ENCODE measurements at regions not wholly inside any gene's neighbourhood (a gene's known extent, or its start where the extent isn't known, plus 50 kb on each side); places are given as distances from the start of the nearest gene placed in this dataset.

DNA sequence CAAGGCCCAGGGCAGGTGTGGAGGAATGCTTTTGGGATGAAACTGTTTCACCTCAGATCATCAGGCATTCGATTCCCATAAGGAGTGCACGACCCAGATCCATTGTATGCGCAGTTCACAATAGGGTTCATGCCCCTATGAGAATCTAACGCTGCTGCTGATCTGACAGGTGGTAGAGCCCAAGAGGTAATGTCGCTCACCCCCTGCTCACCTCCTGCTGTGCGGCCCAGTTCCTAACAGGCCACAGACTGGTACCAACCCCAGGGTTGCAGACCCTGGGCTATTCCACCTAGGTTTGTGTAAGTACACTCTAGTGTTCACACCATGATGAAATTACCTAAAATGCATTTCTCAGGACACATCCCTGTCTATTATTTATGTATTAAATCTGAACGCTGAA lies 72.5 kb downstream of the COPS8 start:
- Mint-ChIP-seq H3K27ac (no peak overlapping the region), H3K4me3 (no peak overlapping the region), H3K27me3 (peaks cover 6% of the 10 kb centered on the region), H3K36me3 (ENCODE audit: low read depth) (no peaks in the 10 kb centered on the region), H3K4me1 (no peaks in the 10 kb centered on the region), H3K9me3 (no peaks in the 10 kb centered on the region)
- CTCF ChIA-PET, result no interaction called here
- TF ChIP-seq, protein P1, sequence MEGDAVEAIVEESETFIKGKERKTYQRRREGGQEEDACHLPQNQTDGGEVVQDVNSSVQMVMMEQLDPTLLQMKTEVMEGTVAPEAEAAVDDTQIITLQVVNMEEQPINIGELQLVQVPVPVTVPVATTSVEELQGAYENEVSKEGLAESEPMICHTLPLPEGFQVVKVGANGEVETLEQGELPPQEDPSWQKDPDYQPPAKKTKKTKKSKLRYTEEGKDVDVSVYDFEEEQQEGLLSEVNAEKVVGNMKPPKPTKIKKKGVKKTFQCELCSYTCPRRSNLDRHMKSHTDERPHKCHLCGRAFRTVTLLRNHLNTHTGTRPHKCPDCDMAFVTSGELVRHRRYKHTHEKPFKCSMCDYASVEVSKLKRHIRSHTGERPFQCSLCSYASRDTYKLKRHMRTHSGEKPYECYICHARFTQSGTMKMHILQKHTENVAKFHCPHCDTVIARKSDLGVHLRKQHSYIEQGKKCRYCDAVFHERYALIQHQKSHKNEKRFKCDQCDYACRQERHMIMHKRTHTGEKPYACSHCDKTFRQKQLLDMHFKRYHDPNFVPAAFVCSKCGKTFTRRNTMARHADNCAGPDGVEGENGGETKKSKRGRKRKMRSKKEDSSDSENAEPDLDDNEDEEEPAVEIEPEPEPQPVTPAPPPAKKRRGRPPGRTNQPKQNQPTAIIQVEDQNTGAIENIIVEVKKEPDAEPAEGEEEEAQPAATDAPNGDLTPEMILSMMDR (IDR thresholded peaks at IDR 0.05), result no peak
- DNase-seq, result no peak
- intact Hi-C loops (cut with micrococcal nuclease), result no loop called here
- POLR2A ChIA-PET, result no interaction called here
- ATAC-seq (ENCODE audit: low read depth), result no peak

DNA sequence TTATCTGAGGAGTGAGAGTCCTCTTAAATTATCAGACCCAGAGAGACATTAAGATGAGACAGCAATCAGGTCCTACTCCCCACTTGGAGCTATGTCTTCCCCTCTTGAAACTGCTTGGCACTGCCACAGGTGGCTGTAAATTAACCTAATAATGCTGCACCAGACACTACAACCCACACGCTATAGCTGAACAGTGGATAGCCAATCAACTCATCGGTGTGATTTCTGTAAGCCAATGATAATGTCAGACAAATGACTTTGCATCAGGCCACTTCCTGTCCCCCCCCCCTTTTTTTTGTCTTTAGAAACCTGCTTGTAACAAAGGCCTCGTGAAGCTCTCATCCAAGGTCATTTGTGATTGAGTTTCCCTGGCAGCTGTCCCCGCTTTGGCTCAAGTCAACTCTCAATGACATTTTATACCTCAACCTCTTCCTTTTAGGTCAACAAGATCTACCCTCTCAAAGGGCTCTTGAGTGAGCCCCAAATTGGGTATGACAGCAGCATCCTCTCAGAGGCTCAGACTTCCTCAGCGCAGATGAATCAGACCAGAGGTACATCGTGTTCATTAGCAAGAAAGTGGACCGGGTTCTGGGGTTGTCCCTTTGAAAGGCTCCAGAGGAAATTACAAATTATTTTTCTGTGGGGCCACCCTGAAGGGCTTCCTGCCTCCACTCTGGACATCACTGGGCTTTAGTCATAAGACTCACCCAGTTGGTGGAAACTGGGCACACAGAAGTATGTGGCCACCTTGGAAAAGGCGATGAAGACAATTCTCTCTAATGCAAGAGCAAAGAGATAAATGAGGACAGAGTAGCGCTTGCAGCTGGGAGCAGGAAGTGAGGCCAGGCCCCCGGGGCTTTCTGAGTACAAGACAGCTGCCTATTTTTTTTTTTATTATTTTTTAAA lies 73.6 kb downstream of the COPS8 start:
- TF ChIP-seq, protein P1 (IDR thresholded peaks at IDR 0.05), result no peak
- no peak for ATAC-seq (ENCODE audit: low read depth)
- no peaks in the 10 kb centered on the region for H3K9me3 Mint-ChIP-seq
- no peak overlapping the region for H3K4me3 Mint-ChIP-seq
- no peaks in the 10 kb centered on the region for H3K36me3 Mint-ChIP-seq (ENCODE audit: low read depth)
- DNase-seq, result no peak
- ChIA-PET CTCF (no interaction called here), POLR2A (no interaction called here)
- H3K27me3 Mint-ChIP-seq, result peaks cover 6% of the 10 kb centered on the region
- no peak overlapping the region for H3K27ac Mint-ChIP-seq
- intact Hi-C loops (cut with micrococcal nuclease), result no loop called here
- no peaks in the 10 kb centered on the region for H3K4me1 Mint-ChIP-seq

DNA sequence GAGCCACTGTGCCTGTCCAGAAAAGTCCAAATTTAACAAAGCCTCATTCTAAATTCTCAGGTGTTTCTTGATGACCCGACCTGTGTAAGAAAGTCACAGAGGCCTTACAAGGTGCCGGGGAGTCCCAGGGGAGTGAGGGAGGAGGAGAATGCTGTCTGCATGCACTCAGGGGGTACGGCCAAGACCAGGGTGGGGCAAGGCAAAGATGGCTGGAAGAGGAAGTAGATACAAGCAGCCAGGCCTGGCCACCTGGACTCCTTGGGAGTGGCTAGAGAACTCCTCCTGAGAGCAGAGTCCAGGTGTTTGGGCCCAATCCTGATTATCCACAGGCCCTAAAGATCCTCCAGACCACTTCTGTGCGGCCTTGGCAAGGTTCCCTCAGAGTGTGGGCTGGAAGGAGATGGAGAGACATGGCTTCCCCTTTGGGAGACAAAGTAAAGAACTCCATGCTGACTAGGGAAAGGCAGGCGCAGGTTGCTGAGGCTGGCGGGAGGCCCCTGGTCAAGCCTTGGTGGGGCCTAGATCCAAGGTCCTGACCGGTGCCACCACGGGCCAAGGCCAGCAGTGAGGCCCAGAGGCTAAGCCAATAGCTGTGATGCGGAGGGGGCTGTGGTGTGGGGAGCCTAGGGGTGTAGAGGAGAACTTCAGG lies 74.7 kb downstream of the COPS8 start:
- H3K36me3 Mint-ChIP-seq (ENCODE audit: low read depth), result no peaks in the 10 kb centered on the region
- DNase-seq (no peak), ATAC-seq (ENCODE audit: low read depth) (no peak)
- no peak overlapping the region for H3K4me3 Mint-ChIP-seq
- TF ChIP-seq, protein P1 (IDR thresholded peaks at IDR 0.05), result no peak
- intact Hi-C loops (cut with micrococcal nuclease), result no loop called here
- H3K27ac Mint-ChIP-seq, result no peak overlapping the region
- no peaks in the 10 kb centered on the region for H3K9me3 Mint-ChIP-seq
- ChIA-PET POLR2A (no interaction called here), CTCF (no interaction called here)
- peaks cover 1% of the 10 kb centered on the region for H3K27me3 Mint-ChIP-seq
- no peaks in the 10 kb centered on the region for H3K4me1 Mint-ChIP-seq

DNA sequence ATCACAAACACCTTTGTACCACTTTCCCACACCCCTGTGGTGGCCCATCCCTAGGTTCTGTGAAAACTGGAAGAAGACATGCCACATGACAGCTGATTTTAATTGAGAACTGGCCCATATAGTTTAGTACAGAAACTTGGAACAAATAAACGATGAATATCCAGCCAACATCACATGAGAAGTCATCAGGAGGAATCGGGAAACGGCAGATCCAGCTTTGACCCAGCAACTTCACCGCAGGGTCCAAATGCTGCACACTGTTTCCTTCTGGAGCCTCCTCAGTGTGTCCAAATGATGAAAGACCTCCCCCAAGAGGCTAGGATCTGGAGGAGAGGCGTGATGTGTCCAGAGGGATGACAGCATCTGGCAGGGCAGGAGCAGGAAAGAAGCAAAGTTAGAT lies 75.5 kb downstream of the COPS8 start:
- intact Hi-C loops (cut with micrococcal nuclease), result no loop called here
- Mint-ChIP-seq H3K27me3 (peaks cover 1% of the 10 kb centered on the region), H3K36me3 (ENCODE audit: low read depth) (no peaks in the 10 kb centered on the region), H3K27ac (no peak overlapping the region), H3K4me1 (no peaks in the 10 kb centered on the region), H3K9me3 (no peaks in the 10 kb centered on the region), H3K4me3 (no peak overlapping the region)
- ChIA-PET POLR2A (no interaction called here), CTCF (no interaction called here)
- ATAC-seq (ENCODE audit: low read depth), result no peak
- TF ChIP-seq, protein P1 (IDR thresholded peaks at IDR 0.05), result no peak
- DNase-seq, result no peak

DNA sequence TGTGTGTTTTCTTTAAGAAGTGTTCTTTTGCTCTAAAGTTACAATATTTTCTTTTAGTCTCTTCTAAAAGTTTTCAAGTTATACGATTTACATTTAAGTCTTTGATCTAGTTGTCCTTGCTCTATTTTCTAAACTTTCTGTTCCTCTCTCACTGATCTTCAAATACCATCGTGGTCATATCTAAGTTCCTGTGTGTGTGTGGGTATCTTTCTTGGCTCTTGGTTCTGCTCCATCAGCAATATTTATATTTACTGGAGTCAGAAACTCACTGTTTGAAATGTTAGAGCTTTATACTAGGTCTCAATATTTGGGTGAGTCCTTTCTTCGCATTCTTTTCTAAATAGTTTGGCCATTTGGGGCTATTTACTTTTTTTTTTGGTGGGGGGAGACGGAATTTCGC lies 77.3 kb downstream of the COPS8 start:
- peaks cover 2% of the 10 kb centered on the region for H3K9me3 Mint-ChIP-seq
- POLR2A ChIA-PET, result no interaction called here
- no peak overlapping the region for H3K4me3 Mint-ChIP-seq
- intact Hi-C loops (cut with micrococcal nuclease), result no loop called here
- TF ChIP-seq, protein P1 (IDR thresholded peaks at IDR 0.05), result no peak
- ATAC-seq (ENCODE audit: low read depth) (no peak), DNase-seq (no peak)
- peaks cover 1% of the 10 kb centered on the region for H3K27me3 Mint-ChIP-seq
- H3K36me3 Mint-ChIP-seq (ENCODE audit: low read depth), result no peaks in the 10 kb centered on the region
- H3K27ac Mint-ChIP-seq, result no peak overlapping the region
- no peaks in the 10 kb centered on the region for H3K4me1 Mint-ChIP-seq
- CTCF ChIA-PET, result interaction anchor here (0.6 kb wide), 1 partner anchor 41 kb away, joined by 5 read pairs; no protein-coding TSS in a partner anchor
